ENCODE measurements at regions not wholly inside any gene's neighbourhood (a gene's known extent, or its start where the extent isn't known, plus 50 kb on each side); places are given as distances from the start of the nearest gene placed in this dataset.

DNA sequence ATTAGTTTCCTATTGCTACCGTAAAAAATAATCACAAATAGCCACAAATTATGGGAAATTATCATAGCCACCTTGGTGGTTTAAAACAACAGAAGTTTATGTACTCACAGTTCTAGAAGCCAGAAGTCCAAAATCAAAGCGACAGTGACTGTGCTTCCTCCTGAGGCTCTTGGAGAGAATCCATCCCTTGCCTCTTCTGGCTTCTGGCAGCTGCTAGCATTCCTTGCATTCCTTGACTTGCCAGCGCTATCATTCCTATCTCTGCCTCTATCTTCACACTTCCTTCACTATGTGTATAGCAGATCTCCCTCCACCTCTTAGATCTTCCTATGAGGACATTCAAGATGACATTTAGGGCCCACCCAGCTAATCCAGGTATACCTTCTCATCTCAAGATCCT is 180.1 kb upstream of the USP25 start:
- TF ChIP-seq, protein P1, sequence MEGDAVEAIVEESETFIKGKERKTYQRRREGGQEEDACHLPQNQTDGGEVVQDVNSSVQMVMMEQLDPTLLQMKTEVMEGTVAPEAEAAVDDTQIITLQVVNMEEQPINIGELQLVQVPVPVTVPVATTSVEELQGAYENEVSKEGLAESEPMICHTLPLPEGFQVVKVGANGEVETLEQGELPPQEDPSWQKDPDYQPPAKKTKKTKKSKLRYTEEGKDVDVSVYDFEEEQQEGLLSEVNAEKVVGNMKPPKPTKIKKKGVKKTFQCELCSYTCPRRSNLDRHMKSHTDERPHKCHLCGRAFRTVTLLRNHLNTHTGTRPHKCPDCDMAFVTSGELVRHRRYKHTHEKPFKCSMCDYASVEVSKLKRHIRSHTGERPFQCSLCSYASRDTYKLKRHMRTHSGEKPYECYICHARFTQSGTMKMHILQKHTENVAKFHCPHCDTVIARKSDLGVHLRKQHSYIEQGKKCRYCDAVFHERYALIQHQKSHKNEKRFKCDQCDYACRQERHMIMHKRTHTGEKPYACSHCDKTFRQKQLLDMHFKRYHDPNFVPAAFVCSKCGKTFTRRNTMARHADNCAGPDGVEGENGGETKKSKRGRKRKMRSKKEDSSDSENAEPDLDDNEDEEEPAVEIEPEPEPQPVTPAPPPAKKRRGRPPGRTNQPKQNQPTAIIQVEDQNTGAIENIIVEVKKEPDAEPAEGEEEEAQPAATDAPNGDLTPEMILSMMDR (IDR thresholded peaks at IDR 0.05) = no peak
- TF ChIP-seq ZFX (IDR thresholded peaks at IDR 0.05; ENCODE audit: borderline replicate concordance) = no peak
